ENCODE measurements at regions not wholly inside any gene's neighbourhood (a gene's known extent, or its start where the extent isn't known, plus 50 kb on each side); places are given as distances from the start of the nearest gene placed in this dataset.

GRCh38 chr12:5197131-5197530, 153.5 kb downstream of the KCNA5 start:
- no TSS peak for BruUV-seq (replicated peaks)
- DNase-seq (ENCODE audit: low read depth, low spot score) (no peak), FAIRE-seq (no peak)
- no peaks in the 10 kb centered on the region for H3K9me3 ChIP-seq (replicated peaks; ENCODE audit: control insufficient read depth, insufficient read depth, low read length)
- no peaks in the 10 kb centered on the region for H3K9me1 ChIP-seq (replicated peaks; ENCODE audit: control insufficient read depth, extremely low read depth, insufficient read depth, low read length)
- no peaks in the 10 kb centered on the region for H3K4me1 ChIP-seq (ENCODE audit: control insufficient read depth, extremely low read depth, insufficient read depth, low read length)
- H3K27ac ChIP-seq (ENCODE audit: insufficient read depth, low read depth, low read length), result no peak overlapping the region
- intact Hi-C loops (cut with micrococcal nuclease) (no loop called here), dilution Hi-C loops (cut with MboI; ENCODE audit: extremely low pct_ligation_motif_present, low sequenced_read_pairs) (no loop called here)
- POLR2A ChIA-PET, result no interaction called here
- no peaks in the 10 kb centered on the region for H3K79me2 ChIP-seq (ENCODE audit: control insufficient read depth, insufficient read depth, low read length)
- H4K20me1 ChIP-seq (replicated peaks; ENCODE audit: control insufficient read depth, extremely low read depth, insufficient read depth, low read length), result no peaks in the 10 kb centered on the region
- no peak overlapping the region for H3K9ac ChIP-seq (replicated peaks; ENCODE audit: extremely low read depth, insufficient read depth, low read length)
- no peaks in the 10 kb centered on the region for H3K36me3 ChIP-seq (ENCODE audit: control insufficient read depth in 2 of 2, extremely low read depth in 1 of 2, insufficient read depth in 2 of 2, low read length in 2 of 2)
- no peaks in the 10 kb centered on the region for H3K27me3 ChIP-seq (ENCODE audit: control insufficient read depth in 2 of 2, insufficient read depth in 2 of 2, low read length in 2 of 2)
- CTCF ChIA-PET, result no interaction called here
- H3K4me3 ChIP-seq (replicated peaks in 1 of 3; ENCODE audit: insufficient read depth in 1 of 3, low read depth in 1 of 3, low read length in 3 of 3), result no peak overlapping the region
- H3K4me2 ChIP-seq (ENCODE audit: insufficient read depth, low read length), result no peak overlapping the region
- no peak overlapping the region for H2AFZ ChIP-seq (ENCODE audit: low read depth, low read length)
- TF ChIP-seq POLR2AphosphoS5 (IDR thresholded peaks at IDR 0.05; ENCODE audit: insufficient read depth, low read depth, low read length), result no peak
- no peak for TF ChIP-seq EZH2 (IDR thresholded peaks at IDR 0.05; ENCODE audit: borderline replicate concordance, low read depth, low read length, severe bottlenecking)
- TF ChIP-seq, protein P1, sequence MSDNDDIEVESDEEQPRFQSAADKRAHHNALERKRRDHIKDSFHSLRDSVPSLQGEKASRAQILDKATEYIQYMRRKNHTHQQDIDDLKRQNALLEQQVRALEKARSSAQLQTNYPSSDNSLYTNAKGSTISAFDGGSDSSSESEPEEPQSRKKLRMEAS (IDR thresholded peaks at IDR 0.05; ENCODE audit: insufficient read depth, insufficient read length), result no peak
- no peak for TF ChIP-seq MYC (IDR thresholded peaks at IDR 0.05; ENCODE audit: low read depth, low read length)
- no peak for TF ChIP-seq CTCF (IDR thresholded peaks at IDR 0.05; ENCODE audit: extremely low read depth in 1 of 2, insufficient read depth in 1 of 2, low read depth in 1 of 2, low read length in 2 of 2)
- no peak for TF ChIP-seq FOS (IDR thresholded peaks at IDR 0.05; ENCODE audit: borderline replicate concordance, insufficient read depth, low read length)
- no peak for TF ChIP-seq GATA2 (IDR thresholded peaks at IDR 0.05; ENCODE audit: insufficient read depth, insufficient read length, low read depth, low read length)
- TF ChIP-seq JUN (IDR thresholded peaks at IDR 0.05; ENCODE audit: borderline replicate concordance, insufficient read depth, insufficient read length, low read depth), result no peak
- no peak for TF ChIP-seq POLR2A (IDR thresholded peaks at IDR 0.05; ENCODE audit: low read depth, low read length)

Data from endothelial cell of umbilical vein (primary cell).